Kidney epithelial cell (primary cell): ENCODE measurements at regions not wholly inside any gene's neighbourhood (a gene's known extent, or its start where the extent isn't known, plus 50 kb on each side); places are given as distances from the start of the nearest gene placed in this dataset.

Source experiments
- DNase-seq: peaks from one replicate; pipeline ENCODE4 v3.0.0-alpha.2; 2010; ENCODE audit warnings: low read depth
- H3K27me3 ChIP-seq: 2 replicates; pipeline ENCODE4 v1.6.0; 2011; ENCODE audit warnings: low read length; ENCODE audit not compliant: control insufficient read depth, insufficient read depth
- H3K36me3 ChIP-seq: 2 replicates; pipeline ENCODE4 v1.5.1; 2011; ENCODE audit warnings: low read length; ENCODE audit not compliant: control insufficient read depth, insufficient read depth
- H3K4me3 ChIP-seq: 2 replicates; pipeline ENCODE4 v1.5.1; 2011; ENCODE audit warnings: low read depth, mild to moderate bottlenecking, control low read depth, low read length
- CTCF ChIP-seq: IDR thresholded peaks from 2 replicates; pipeline ENCODE4 v1.5.1; 2011; ENCODE audit warnings: mild to moderate bottlenecking, moderate library complexity, low read length, control low read depth, inconsistent platforms; ENCODE audit not compliant: insufficient read depth, poor library complexity, severe bottlenecking

DNA sequence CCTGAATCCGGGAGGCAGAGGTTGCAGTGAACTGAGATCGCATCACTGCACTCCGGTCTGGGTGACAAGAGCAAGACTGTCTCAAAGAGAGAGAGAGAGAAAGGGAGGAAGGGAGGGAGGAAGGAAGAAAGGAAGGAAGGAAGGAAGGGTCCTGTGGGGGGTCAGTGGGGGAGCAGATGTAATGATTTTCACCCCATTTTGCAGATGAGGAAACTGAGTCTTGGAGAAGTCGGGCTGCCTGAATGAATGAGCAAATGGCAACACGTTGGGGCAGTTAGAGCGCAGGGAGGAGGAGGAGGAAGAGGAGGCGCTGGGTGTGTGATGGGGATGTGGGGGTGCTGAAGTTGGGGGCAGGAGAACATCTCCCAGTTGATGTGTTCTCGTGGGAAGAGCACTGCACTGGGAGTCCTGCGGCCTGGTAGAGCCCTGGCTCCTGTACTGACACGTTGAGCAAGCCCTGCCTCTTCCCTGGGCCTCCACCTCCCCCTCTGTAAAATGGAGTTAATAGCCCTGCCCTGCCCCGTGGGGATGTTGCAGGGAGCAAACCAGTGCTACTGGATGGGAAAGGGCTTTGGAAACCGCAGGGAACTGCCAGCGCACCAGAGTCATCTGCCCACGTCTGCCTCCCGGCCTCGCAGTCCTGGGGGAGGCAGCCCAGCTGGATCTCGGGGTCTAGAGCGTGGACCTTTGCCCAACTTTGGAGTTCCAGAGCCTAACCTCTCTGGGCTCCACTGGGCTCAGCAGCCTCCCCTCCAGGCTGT, 103.2 kb upstream of the CASZ1 start:
- Histone ChIP-seq H3K36me3 (no peaks in the 10 kb centered on the region), H3K4me3 (no peak overlapping the region), H3K27me3 (no peaks in the 10 kb centered on the region)
- DNase-seq, result no peak
- TF ChIP-seq CTCF, result no peak

DNA sequence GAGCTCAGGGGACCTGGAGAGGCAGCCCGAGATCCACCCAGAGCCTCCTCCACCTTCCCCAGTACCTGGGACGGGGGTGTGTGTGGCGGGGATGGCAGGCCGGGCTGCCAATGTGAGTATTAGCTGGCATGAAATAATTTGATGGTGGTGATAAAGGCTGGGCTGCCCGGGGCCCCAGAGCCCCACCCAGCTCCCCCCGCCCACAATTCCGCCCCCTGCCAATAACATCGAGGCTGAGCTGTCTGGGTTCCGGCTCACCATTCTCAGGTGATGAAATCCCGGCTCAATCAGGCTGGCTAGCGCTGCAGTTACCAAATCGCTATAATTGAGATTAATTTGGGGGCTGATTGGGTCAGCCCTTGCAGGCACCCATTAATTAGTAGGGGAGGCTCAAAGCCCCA, 103.8 kb upstream of the CASZ1 start:
- no peaks in the 10 kb centered on the region for H3K36me3 ChIP-seq
- H3K27me3 ChIP-seq, result no peaks in the 10 kb centered on the region
- no peak for TF ChIP-seq CTCF
- no peak for DNase-seq
- no peak overlapping the region for H3K4me3 ChIP-seq

DNA sequence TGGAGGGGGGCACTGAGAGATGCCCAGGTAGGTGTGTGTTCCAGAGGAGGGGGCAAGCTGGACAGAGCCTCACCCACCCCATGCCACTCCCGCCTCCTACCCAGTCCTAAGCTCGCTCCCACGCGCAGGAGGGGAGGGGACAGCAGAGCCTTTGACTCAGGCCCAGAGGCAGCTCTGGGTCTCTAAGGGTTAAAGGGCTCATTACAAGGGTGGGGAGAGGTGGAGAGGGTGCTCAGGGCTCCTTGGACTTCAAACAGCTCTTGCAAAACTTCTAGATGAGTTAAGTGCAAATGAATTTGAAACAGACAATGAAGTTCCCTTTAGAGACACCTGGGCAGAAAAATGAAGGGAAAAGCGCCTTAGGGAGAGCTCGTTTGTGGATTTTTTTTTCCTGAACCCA, 104.2 kb upstream of the CASZ1 start:
- Histone ChIP-seq H3K27me3 (no peaks in the 10 kb centered on the region), H3K36me3 (no peaks in the 10 kb centered on the region), H3K4me3 (no peak overlapping the region)
- DNase-seq, result no peak
- no peak for TF ChIP-seq CTCF

DNA sequence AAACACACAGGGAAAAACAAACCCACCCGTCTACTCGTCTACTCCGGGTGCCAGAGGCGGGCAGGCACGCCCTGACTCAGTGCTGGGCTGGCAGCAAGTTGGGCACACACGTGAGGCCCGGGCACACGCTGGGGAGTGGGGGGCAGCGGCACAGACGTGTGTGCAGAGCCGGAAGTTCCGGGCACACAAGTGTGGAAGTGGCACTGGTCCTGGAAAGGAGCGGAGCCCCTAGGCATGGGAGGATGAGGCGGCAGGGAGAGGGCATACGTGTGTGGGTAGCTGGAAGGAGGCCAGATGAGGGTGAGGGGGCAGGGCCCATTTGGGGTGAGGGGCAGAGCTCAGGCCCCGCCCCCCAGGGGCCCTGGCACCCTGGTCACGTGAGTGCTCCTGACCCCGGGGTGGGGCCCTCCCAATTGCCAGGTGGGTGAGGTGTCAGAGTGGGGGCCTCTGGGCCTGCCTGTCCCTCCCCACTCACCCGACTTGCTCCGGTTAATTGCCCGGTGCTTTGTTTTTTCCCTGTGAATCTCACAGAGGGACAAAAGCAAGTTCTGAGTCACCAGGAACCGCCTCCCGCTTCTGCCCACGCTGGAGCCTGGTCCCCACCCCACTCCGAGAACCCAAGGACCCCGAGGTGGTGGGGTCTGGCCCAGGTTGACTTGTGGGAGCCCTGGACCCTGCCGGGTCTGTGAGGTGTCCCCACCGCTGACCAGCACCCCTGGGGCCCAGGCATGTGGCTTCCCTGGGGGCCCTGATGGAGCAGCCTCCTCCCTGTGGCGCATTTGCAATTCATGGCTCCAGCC, 104.8 kb upstream of the CASZ1 start:
- DNase-seq, result no peak
- TF ChIP-seq CTCF, result no peak
- no peak overlapping the region for H3K4me3 ChIP-seq

DNA sequence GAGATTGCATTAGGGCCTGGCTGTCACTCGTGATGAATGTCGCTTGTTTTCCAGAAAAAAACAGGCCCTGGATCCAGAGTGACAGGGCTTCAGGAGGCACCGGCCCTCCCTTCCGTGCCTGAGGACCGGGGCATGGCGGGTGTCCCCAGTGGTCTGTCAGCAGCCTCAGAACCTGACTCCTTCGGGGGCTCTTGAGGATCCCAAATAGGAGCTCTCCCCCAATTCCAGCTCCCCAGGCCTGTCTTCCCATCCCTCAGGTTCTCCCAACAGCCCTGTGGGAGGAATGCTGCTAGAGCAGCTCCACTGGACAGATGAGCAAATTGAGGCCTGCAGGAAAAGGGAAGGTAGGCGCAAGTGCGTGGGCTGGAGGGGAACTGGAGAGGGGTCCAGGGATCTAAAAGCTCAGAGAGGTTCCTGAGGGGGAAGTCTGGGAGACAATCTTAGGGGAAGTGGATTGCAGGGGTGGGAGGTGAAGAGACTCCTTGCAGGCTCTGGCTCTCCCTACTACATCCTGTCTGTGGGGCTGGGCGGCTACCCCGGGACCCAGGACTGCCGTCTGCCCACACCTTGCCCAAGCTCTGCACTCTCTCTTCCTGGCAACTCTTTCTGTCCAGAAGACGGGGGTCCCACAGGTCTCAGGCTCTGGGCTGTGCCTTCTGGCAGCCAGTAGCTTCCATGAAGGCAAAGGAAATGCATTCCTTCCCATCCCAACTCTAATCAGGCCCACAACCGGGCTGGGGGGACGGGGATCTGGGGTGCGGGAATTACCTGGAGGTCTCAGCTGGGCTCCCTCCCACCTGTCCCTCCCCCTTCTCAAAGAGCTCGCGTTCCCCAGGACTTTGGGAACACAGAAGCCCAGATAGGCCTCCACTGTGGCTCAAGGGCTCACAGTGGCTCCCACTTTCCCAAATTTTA, 105.7 kb upstream of the CASZ1 start:
- no peak for DNase-seq
- H3K36me3 ChIP-seq, result no peaks in the 10 kb centered on the region
- no peak overlapping the region for H3K4me3 ChIP-seq
- H3K27me3 ChIP-seq, result peaks cover 6% of the 10 kb centered on the region
- TF ChIP-seq CTCF, result no peak

More for the DNA sequence above, 104.8 kb upstream of the CASZ1 start:
- Histone ChIP-seq H3K36me3 (no peaks in the 10 kb centered on the region), H3K27me3 (no peaks in the 10 kb centered on the region)
